ENCODE measurements at regions not wholly inside any gene's neighbourhood (a gene's known extent, or its start where the extent isn't known, plus 50 kb on each side); places are given as distances from the start of the nearest gene placed in this dataset.
"Not testable (repeated sequence)": the region's sequence is repeated elsewhere in the genome, so short reads cannot be mapped to it uniquely, and the experiment has no call there.

- no peak for DNase-seq (ENCODE audit: low read depth, low spot score)
These were observed 94.2 kb upstream of the ALKAL2 start for GRCh38 chr2:381941-382727.

- no peak for DNase-seq (ENCODE audit: low read depth, low spot score)
These were observed 93.3 kb upstream of the ALKAL2 start for GRCh38 chr2:381181-381580.

DNA sequence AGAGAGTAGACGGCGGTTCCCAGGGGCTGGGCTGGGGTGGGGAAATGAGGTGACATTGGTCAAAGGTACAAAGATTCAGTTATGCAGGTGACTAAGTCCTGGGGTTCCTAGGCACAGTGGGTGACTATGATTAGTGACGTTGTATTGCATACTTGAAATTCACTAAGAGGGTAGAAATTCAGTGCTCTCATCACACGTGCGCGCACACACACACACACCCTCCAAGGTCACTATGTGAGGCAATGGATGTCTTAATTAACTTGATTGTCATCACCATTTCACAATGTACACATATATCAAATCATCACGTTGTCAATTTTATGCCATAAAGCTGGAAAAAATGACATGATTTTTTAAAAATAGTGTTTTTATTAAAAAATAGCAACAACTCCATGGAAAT lies 92.9 kb upstream of the ALKAL2 start:
- no peak for DNase-seq (ENCODE audit: low read depth, low spot score)

DNA sequence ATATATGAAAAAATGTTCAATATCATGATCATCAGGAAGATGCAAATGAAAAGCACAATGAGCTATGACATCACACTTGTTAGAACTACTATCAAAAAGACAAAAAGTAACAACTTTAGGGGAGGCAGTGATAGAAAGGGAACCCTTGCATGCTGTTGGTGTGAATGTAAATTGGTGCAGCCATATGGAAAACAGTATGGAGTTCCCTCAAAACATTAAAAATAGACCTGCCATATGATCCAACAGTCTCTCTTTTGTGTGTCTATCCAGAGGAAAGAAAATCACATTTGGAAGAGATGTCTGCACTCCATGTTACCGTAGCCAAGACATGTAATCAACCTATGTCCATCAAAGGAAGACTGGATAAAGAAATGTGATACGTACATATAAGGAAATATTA lies 92.3 kb upstream of the ALKAL2 start:
- DNase-seq (ENCODE audit: low read depth, low spot score) = no peak

DNA sequence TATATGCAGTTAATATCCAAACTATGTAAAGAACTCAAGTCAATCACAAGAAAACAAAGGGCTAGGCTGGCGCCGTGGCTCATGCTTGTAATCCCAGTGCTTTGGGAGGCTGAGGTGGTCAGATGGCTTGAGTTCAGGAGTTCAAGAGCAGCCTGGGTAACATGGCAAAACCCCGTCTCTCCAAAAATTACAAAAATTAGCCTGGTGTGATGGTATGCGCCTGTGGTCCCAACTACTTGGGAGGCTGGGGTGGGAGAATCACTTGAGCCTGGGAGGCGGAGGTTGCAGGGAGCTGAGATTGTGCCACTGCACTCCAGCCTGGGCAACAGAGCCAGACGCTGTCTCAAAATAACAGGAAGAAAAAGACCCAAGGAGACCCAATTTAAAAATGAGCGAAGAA lies 91.9 kb upstream of the ALKAL2 start:
- no peak for DNase-seq (ENCODE audit: low read depth, low spot score)

DNA sequence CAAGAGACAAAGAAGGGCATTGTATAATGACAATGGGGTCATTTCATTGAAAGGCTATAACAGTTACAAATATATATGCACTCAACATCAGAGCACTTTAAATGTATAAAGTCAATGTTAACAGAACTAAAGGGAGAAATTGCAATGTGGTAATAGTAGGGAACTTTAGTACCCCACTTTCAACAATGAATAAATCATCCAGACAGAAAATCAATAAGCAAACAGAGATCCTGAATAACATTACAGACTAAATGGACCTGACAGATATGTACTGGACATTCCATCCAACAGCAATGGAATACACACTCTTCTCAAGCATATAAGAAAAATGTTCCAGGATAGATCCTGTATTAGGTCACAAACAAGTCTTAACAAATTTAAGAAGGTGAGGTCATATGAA lies 90.5 kb upstream of the ALKAL2 start:
- no peak for DNase-seq (ENCODE audit: low read depth, low spot score)

GRCh38 chr2:377414-377813 lies 89.5 kb upstream of the ALKAL2 start:
- no peak for DNase-seq (ENCODE audit: low read depth, low spot score)

DNA sequence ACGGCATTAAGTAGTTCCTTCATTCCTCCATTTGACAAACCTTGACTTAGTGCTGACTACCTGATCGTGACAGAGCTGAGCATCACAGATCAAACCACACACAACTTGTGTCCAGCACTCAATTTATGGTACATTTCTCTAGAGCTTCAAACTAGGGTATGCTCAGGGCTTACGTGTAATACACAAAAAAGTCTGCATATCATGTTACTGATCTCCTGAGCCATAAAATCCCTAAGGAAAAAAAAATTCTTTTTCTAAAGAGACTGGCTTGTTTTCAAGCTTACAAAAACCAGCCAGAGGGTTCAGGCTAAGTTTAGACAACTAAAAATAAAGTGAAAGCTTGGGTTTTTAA lies 88.0 kb upstream of the ALKAL2 start:
- DNase-seq (ENCODE audit: low read depth, low spot score) = no peak

DNA sequence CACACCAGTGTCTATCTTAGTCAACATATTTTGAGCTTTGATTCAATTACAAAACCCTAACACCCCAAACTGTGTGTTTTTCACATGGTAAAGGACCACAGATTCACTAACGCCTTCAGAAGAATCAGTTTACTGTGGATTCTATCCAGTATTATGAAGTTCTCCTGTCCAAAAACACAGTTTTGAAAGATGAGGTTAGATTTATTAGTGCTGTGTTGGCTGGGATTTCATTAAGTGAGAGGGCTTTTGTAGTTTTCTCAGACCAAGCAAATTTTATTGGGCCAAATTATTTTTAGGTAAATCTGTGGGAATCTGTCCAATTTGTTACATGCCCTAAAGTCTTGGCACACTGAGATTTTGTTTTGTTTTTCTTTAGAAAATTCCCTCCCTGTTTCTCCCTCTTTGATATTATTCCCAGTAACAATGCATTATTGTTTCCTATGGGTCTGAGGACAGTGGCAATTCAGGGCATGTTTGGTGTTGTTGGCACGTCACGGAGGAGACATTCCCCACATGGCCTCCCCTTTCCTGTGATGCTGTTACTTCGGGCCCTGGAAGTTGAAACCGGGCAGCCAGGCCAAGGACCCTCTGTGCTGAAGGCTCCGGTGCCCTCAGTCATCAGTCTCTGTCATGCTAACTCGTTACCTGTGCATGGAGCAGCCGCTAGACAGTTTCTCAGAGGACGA lies 87.5 kb upstream of the ALKAL2 start:
- no peak for DNase-seq (ENCODE audit: low read depth, low spot score)

DNA sequence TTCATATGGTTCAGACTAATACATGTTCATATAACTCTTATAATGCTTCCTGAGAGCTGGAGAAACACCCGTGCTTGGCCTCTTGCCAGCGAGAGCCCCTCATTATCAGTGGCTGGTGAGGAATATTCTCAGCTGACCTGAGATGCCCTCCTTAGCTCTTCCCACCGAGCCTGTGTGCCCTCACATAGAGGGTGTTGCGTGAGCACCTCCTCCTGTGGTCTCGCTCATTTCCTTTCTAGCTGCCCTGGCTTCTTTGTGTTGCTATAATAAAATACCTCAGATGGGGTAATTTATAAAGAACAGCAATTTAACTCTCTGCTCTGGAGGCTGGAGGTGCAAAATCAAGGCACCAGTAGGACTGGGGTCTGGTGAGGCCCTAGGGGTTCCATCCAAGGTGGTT lies 80.5 kb upstream of the ALKAL2 start:
- DNase-seq (ENCODE audit: low read depth, low spot score) = no peak

DNA sequence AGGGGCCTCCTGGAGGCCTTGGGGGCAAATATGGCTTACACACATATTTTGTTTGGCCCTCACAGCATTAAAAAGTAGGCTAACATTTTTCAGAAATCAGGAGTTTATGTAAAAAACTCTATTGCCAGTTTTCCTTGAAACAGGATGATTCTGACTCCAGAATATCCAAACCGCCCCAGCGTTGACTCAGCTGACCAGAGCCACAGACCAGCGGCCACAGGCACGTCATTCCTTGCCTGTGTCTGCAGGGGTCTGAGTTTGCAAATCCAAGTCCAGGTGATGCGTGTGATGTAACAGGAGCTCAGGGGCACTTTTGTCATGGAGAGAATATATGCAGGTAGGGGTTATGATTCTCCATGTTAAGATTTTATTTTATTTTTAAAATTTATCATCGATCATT lies 79.4 kb upstream of the ALKAL2 start:
- DNase-seq (ENCODE audit: low read depth, low spot score) = no peak

- no peak for DNase-seq (ENCODE audit: low read depth, low spot score)
These were observed 78.8 kb upstream of the ALKAL2 start for GRCh38 chr2:366706-367105.

GRCh38 chr2:365367-366275 lies 77.7 kb upstream of the ALKAL2 start:
- DNase-seq (ENCODE audit: low read depth, low spot score) = no peak

- no peak for DNase-seq (ENCODE audit: low read depth, low spot score)
These were observed 76.1 kb upstream of the ALKAL2 start for GRCh38 chr2:363824-364470.

- no peak for DNase-seq (ENCODE audit: low read depth, low spot score)
These were observed 75.0 kb upstream of the ALKAL2 start for GRCh38 chr2:362924-363323.

DNA sequence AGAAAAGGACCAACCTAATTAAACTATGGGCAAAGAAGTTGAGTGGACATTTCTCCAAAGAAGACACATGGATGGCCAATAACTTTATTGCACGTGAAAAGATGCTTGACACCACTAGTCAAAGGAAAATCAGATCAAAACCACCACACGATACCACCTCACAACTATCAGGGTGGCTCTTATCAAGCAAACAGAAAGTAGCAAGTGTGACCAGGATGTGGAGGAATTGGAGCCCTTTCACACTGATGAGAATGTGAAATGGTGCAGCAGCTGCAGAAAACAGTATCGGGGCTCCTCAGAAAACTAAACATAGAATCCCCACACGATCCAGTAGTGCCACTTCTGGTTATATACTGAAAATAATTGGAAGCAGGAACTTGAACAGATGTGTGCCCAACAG lies 72.2 kb upstream of the ALKAL2 start:
- DNase-seq (ENCODE audit: low read depth, low spot score) = no peak

- no peak for DNase-seq (ENCODE audit: low read depth, low spot score)
These were observed 71.2 kb upstream of the ALKAL2 start for GRCh38 chr2:359047-359446.

- DNase-seq (ENCODE audit: low read depth, low spot score) = no peak
These were observed 69.9 kb upstream of the ALKAL2 start for GRCh38 chr2:357811-358210.

DNA sequence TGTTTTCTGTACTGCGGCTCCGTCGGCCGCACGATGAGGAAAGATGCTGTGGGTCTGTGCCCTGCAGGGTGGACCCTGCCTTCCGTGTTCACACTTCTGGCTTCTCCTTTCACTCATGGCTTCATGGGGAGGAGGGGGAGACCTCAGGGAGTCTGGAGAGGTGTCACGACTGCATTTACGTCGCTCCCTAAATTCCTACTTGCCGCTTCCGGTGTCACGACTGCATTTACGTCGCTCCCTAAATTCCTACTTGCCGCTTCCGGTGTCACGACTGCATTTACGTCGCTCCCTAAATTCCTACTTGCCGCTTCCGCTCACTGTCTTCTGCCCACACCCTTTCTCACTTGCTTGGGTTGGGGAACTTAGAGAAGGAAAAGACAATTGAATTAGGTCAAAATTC lies 68.4 kb upstream of the ALKAL2 start:
- DNase-seq (ENCODE audit: low read depth, low spot score) = not testable (repeated sequence)

DNA sequence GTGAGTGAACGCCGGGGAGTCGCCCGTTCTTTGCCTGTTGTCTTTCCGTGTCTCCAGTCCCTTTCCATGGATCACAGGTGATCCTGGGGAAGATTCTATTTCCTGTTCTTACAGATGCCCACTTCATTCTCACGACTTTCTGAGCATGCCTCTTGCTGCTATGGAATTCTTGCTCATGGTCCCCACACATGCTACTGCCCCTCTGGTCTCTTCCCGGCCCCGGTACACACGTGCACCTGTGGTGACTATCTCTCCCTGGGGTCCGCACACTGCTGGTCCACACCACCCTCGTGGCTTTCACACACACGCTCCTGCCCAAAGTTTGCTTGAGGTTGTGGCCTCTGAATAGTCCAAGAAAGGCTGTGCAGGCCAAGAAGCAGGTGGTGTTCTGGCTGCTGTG lies 67.9 kb upstream of the ALKAL2 start:
- DNase-seq (ENCODE audit: low read depth, low spot score) = no peak

- DNase-seq (ENCODE audit: low read depth, low spot score) = no peak
These were observed 64.8 kb upstream of the ALKAL2 start for GRCh38 chr2:352696-353095.

GRCh38 chr2:349390-349789 lies 61.5 kb upstream of the ALKAL2 start:
- DNase-seq (ENCODE audit: low read depth, low spot score) = no peak

All from astrocyte of the hippocampus (primary cell).